ENCODE measurements at regions not wholly inside any gene's neighbourhood (a gene's known extent, or its start where the extent isn't known, plus 50 kb on each side); places are given as distances from the start of the nearest gene placed in this dataset.

GRCh38 chr4:123640271-123640670, 243.7 kb downstream of the SPRY1 start:
- Mint-ChIP-seq H3K27me3 (ENCODE audit: insufficient read depth) (peaks cover 3% of the 10 kb centered on the region; the same call in 1 of the 2 replicates), H3K4me3 (no peak overlapping the region), H3K4me1 (ENCODE audit: low read depth) (peaks cover 6% of the 10 kb centered on the region), H3K36me3 (ENCODE audit: low read depth) (peaks cover 15% of the 10 kb centered on the region), H3K9me3 (peaks cover 30% of the 10 kb centered on the region), H3K27ac (peak overlapping the region; percentile 74; the same call in 1 of the 2 replicates)
- TF ChIP-seq CTCF (IDR thresholded peaks at IDR 0.05): no peak
- peak; percentile 41 for DNase-seq

GRCh38 chr4:123640824-123641223, 244.2 kb downstream of the SPRY1 start:
- TF ChIP-seq CTCF (IDR thresholded peaks at IDR 0.05): no peak
- no peak overlapping the region for H3K4me3 Mint-ChIP-seq
- H3K27me3 Mint-ChIP-seq (ENCODE audit: insufficient read depth): peaks cover 3% of the 10 kb centered on the region; the same call in 1 of the 2 replicates
- peaks cover 26% of the 10 kb centered on the region for H3K9me3 Mint-ChIP-seq
- no peak overlapping the region; the same call in 1 of the 2 replicates for H3K27ac Mint-ChIP-seq
- DNase-seq: no peak
- H3K4me1 Mint-ChIP-seq (ENCODE audit: low read depth): peaks cover 6% of the 10 kb centered on the region
- H3K36me3 Mint-ChIP-seq (ENCODE audit: low read depth): peaks cover 13% of the 10 kb centered on the region

GRCh38 chr4:123643691-123644090, 247.1 kb downstream of the SPRY1 start:
- H3K4me1 Mint-ChIP-seq (ENCODE audit: low read depth): peaks cover 6% of the 10 kb centered on the region
- H3K4me3 Mint-ChIP-seq: no peak overlapping the region
- no peak for DNase-seq
- no peaks in the 10 kb centered on the region for H3K36me3 Mint-ChIP-seq (ENCODE audit: low read depth)
- H3K27me3 Mint-ChIP-seq (ENCODE audit: insufficient read depth): peaks cover 3% of the 10 kb centered on the region; the same call in 1 of the 2 replicates
- no peak for TF ChIP-seq CTCF (IDR thresholded peaks at IDR 0.05)
- H3K9me3 Mint-ChIP-seq: 0 out of 2 replicates have a peak, but pooled peaks cover 4% of the 10 kb centered on the region
- no peak overlapping the region for H3K27ac Mint-ChIP-seq

- H3K4me1 Mint-ChIP-seq (ENCODE audit: low read depth): peaks cover 32% of the 10 kb centered on the region
- H3K36me3 Mint-ChIP-seq (ENCODE audit: low read depth): no peaks in the 10 kb centered on the region
- H3K27ac Mint-ChIP-seq: peak overlapping the region; percentile 92
- H3K27me3 Mint-ChIP-seq (ENCODE audit: insufficient read depth): no peaks in the 10 kb centered on the region
- TF ChIP-seq CTCF (IDR thresholded peaks at IDR 0.05): no peak
- no peak for DNase-seq
- H3K4me3 Mint-ChIP-seq: peak overlapping the region; percentile 72; the same call in 1 of the 2 replicates
- no peaks in the 10 kb centered on the region for H3K9me3 Mint-ChIP-seq
Observed at GRCh38 chr4:123649250-123649644, 252.7 kb downstream of the SPRY1 start.

GRCh38 chr4:123649645-123650391, 253.2 kb downstream of the SPRY1 start:
- H3K4me3 Mint-ChIP-seq: peak overlapping the region; percentile 72
- TF ChIP-seq CTCF (IDR thresholded peaks at IDR 0.05): no peak
- H3K4me1 Mint-ChIP-seq (ENCODE audit: low read depth): peaks cover 32% of the 10 kb centered on the region
- no peaks in the 10 kb centered on the region for H3K36me3 Mint-ChIP-seq (ENCODE audit: low read depth)
- peak; percentile 77 for DNase-seq
- peak overlapping the region; percentile 92 for H3K27ac Mint-ChIP-seq
- H3K27me3 Mint-ChIP-seq (ENCODE audit: insufficient read depth): no peaks in the 10 kb centered on the region
- no peaks in the 10 kb centered on the region for H3K9me3 Mint-ChIP-seq
